DND-41 (cell line): ENCODE measurements at regions not wholly inside any gene's neighbourhood (a gene's known extent, or its start where the extent isn't known, plus 50 kb on each side); places are given as distances from the start of the nearest gene placed in this dataset.

ENCODE experiments used
- CTCF ChIP-seq: IDR thresholded peaks from 2 replicates; pipeline ENCODE4 v1.5.1; 2012; ENCODE audit warnings: borderline replicate concordance, low read length, moderate library complexity, mild to moderate bottlenecking; ENCODE audit not compliant: poor library complexity, severe bottlenecking; ENCODE audit errors: extremely low read depth
- EZH2 ChIP-seq: IDR thresholded peaks from 3 replicates; pipeline ENCODE4 v1.6.1; 2012; ENCODE audit warnings: borderline replicate concordance, low read depth, mild to moderate bottlenecking, moderate library complexity, low read length, inconsistent platforms; ENCODE audit not compliant: severe bottlenecking

- TF ChIP-seq CTCF (no peak), EZH2 (no peak)
Measured at GRCh38 chr4:57280481-57280880, 170.3 kb upstream of the IGFBP7 start.
